Right cardiac atrium (tissue), 5 donors: ENCODE measurements at regions not wholly inside any gene's neighbourhood (a gene's known extent, or its start where the extent isn't known, plus 50 kb on each side); places are given as distances from the start of the nearest gene placed in this dataset.
A peak's percentile ranks its signal among the peaks of the same experiment; 100 is the strongest.
"Not testable (repeated sequence)": the region's sequence is repeated elsewhere in the genome, so short reads cannot be mapped to it uniquely, and the experiment has no call there.

ENCODE experiments used
- ATAC-seq, 2 donors: fragments of 200-7000 bp; cut with Tn5 transposase; one replicate each; pipeline versions ENCODE4 v1.8.0 to v1.9.1; 2020; ENCODE audit warnings: moderate library complexity in 2 of 2, mild to moderate bottlenecking in 1 of 2
- DNase-seq, 3 donors: peaks; one replicate each; pipeline ENCODE4 v3.0.0-alpha.2; 2020
- H3K27ac ChIP-seq: one replicate; pipeline ENCODE4 v1.5.1; 2013; ENCODE audit warnings: mild to moderate bottlenecking, low read length, control low read depth, moderate library complexity
- H3K27me3 ChIP-seq: one replicate; pipeline ENCODE4 v1.6.1; 2013; ENCODE audit not compliant: control insufficient read depth, insufficient read depth
- H3K4me1 ChIP-seq: one replicate; pipeline ENCODE4 v1.6.1; 2013; ENCODE audit warnings: low read length; ENCODE audit not compliant: control insufficient read depth, insufficient read depth
- H3K4me3 ChIP-seq: one replicate; pipeline ENCODE4 v1.5.1; 2013; ENCODE audit warnings: low read length, control low read depth
- H3K9me3 ChIP-seq: one replicate; pipeline ENCODE4 v1.6.1; 2013; ENCODE audit warnings: low read length; ENCODE audit not compliant: control insufficient read depth
- WGBS: extraction: QIAGEN DNeasy Blood & Tissue Kit; methylation state at CpG from one replicate; pipeline ENCODE4 v1.1.7; 2013; 5-methylcytosine and 5-hydroxymethylcytosine counted together
- intact Hi-C, 4 donors: fragments of 100-400 bp; cut with DNase I; formaldehyde crosslinking; loops; one replicate each; pipeline versions ENCODE4 v1.11.0 to v1.14.0; 2022 to 2023
- donor health status: healthy with polysubstance abuse.
- donor health status: DM: no; HTN: yes; CAD: no.
- donor health status: DM: no; HTN: no; CAD: no.
- donor health status: DM: no; HTN: yes; CAD: no; lungs with severe emphysema.
- donor health status: DM: yes; HTN: yes; CAD: no.

GRCh38 chr4:145278341-145279121, 98.1 kb upstream of the OTUD4 start:
- 45% methylated on average over 2 of the region's 2 CpGs for WGBS
- ATAC-seq: no peak
- intact Hi-C loops: no loop called here
- Histone ChIP-seq H3K27me3 (no peaks in the 10 kb centered on the region), H3K27ac (peak overlapping the region; percentile 27), H3K4me3 (no peak overlapping the region), H3K9me3 (no peaks in the 10 kb centered on the region), H3K4me1 (peaks cover 3% of the 10 kb centered on the region)
- no peak for DNase-seq

GRCh38 chr4:145277011-145277410, 96.6 kb upstream of the OTUD4 start:
- Histone ChIP-seq H3K4me3 (no peak overlapping the region), H3K9me3 (no peaks in the 10 kb centered on the region), H3K4me1 (peaks cover 3% of the 10 kb centered on the region), H3K27me3 (no peaks in the 10 kb centered on the region), H3K27ac (no peak overlapping the region)
- WGBS: 75% methylated on average over 1 of the region's 1 CpG
- DNase-seq (no peak), ATAC-seq (no peak)
- intact Hi-C loops: no loop called here

- Histone ChIP-seq H3K4me3 (no peak overlapping the region), H3K4me1 (peaks cover 3% of the 10 kb centered on the region), H3K9me3 (no peaks in the 10 kb centered on the region), H3K27me3 (no peaks in the 10 kb centered on the region), H3K27ac (no peak overlapping the region)
- WGBS: 71% methylated on average over 4 of the region's 4 CpGs
- intact Hi-C loops: no loop called here
- ATAC-seq (no peak), DNase-seq (peak in 1 of 3 donors; percentile 18)
Observed at GRCh38 chr4:145276050-145276449, 95.7 kb upstream of the OTUD4 start.

- intact Hi-C loops: no loop called here
- Histone ChIP-seq H3K27me3 (no peaks in the 10 kb centered on the region), H3K9me3 (no peaks in the 10 kb centered on the region), H3K4me3 (no peak overlapping the region), H3K27ac (no peak overlapping the region), H3K4me1 (no peaks in the 10 kb centered on the region)
- no peak for DNase-seq
- 45% methylated on average over 2 of the region's 2 CpGs for WGBS
- no peak for ATAC-seq
Observed at GRCh38 chr4:145271194-145271593, 90.8 kb upstream of the OTUD4 start.

GRCh38 chr4:145266881-145267280, 86.5 kb upstream of the OTUD4 start:
- H3K9me3 ChIP-seq: no peaks in the 10 kb centered on the region
- H3K4me3 ChIP-seq: no peak overlapping the region
- intact Hi-C loops: no loop called here
- no peaks in the 10 kb centered on the region for H3K27me3 ChIP-seq
- no peak for ATAC-seq
- DNase-seq: no peak
- no peaks in the 10 kb centered on the region for H3K4me1 ChIP-seq
- WGBS: 30% methylated on average over 2 of the region's 2 CpGs
- H3K27ac ChIP-seq: no peak overlapping the region

- no peaks in the 10 kb centered on the region for H3K27me3 ChIP-seq
- DNase-seq (no peak), ATAC-seq (no peak)
- no peak overlapping the region for H3K4me3 ChIP-seq
- intact Hi-C loops: no loop called here
- no peaks in the 10 kb centered on the region for H3K4me1 ChIP-seq
- H3K9me3 ChIP-seq: no peaks in the 10 kb centered on the region
- no peak overlapping the region for H3K27ac ChIP-seq
- 83% methylated on average over 3 of the region's 3 CpGs for WGBS
Observed at GRCh38 chr4:145260091-145260490, 79.7 kb upstream of the OTUD4 start.

GRCh38 chr4:145255311-145255710, 74.9 kb upstream of the OTUD4 start:
- ATAC-seq, H3K27me3 ChIP-seq, intact Hi-C loops, H3K4me3 ChIP-seq, H3K27ac ChIP-seq, H3K4me1 ChIP-seq, H3K9me3 ChIP-seq, DNase-seq: not testable (repeated sequence)
- WGBS: 70% methylated on average over 4 of the region's 4 CpGs

- 75% methylated on average over 1 of the region's 1 CpG for WGBS
Observed at GRCh38 chr4:145252190-145252589, 71.8 kb upstream of the OTUD4 start.

GRCh38 chr4:145251391-145251790, 71.0 kb upstream of the OTUD4 start:
- no peak overlapping the region for H3K4me3 ChIP-seq
- H3K27ac ChIP-seq: no peak overlapping the region
- no peaks in the 10 kb centered on the region for H3K4me1 ChIP-seq
- ATAC-seq (no peak), DNase-seq (no peak)
- no peaks in the 10 kb centered on the region for H3K27me3 ChIP-seq
- 92% methylated on average over 2 of the region's 2 CpGs for WGBS
- H3K9me3 ChIP-seq: no peaks in the 10 kb centered on the region
- intact Hi-C loops: no loop called here

More at GRCh38 chr4:145252190-145252589, 71.8 kb upstream of the OTUD4 start:
- no peaks in the 10 kb centered on the region for H3K9me3 ChIP-seq
- intact Hi-C loops: no loop called here
- DNase-seq: no peak
- H3K4me1 ChIP-seq: no peaks in the 10 kb centered on the region
- no peak overlapping the region for H3K27ac ChIP-seq
- no peaks in the 10 kb centered on the region for H3K27me3 ChIP-seq
- no peak for ATAC-seq
- H3K4me3 ChIP-seq: no peak overlapping the region

- 70% methylated on average over 2 of the region's 2 CpGs for WGBS
Observed at GRCh38 chr4:145248971-145249370, 68.6 kb upstream of the OTUD4 start.

GRCh38 chr4:145248502-145248901, 68.1 kb upstream of the OTUD4 start:
- H3K4me1 ChIP-seq: no peaks in the 10 kb centered on the region
- ATAC-seq (no peak), DNase-seq (no peak)
- no peak overlapping the region for H3K27ac ChIP-seq
- intact Hi-C loops: no loop called here
- no peaks in the 10 kb centered on the region for H3K27me3 ChIP-seq
- 94% methylated on average over 1 of the region's 1 CpG for WGBS
- no peaks in the 10 kb centered on the region for H3K9me3 ChIP-seq
- no peak overlapping the region for H3K4me3 ChIP-seq

More at GRCh38 chr4:145248971-145249370, 68.6 kb upstream of the OTUD4 start:
- DNase-seq (no peak), ATAC-seq (no peak)
- no peaks in the 10 kb centered on the region for H3K4me1 ChIP-seq
- no peak overlapping the region for H3K4me3 ChIP-seq
- no peaks in the 10 kb centered on the region for H3K9me3 ChIP-seq
- no peaks in the 10 kb centered on the region for H3K27me3 ChIP-seq
- no peak overlapping the region for H3K27ac ChIP-seq
- intact Hi-C loops: no loop called here
